Liver (tissue), 8 donors: ENCODE measurements at regions not wholly inside any gene's neighbourhood (a gene's known extent, or its start where the extent isn't known, plus 50 kb on each side); places are given as distances from the start of the nearest gene placed in this dataset.

ENCODE experiments used
- DNase-seq: peaks from one replicate; pipeline ENCODE4 v3.0.0-alpha.2; 2017; ENCODE audit warnings: low spot score
- H3K27ac ChIP-seq, 2 donors: one replicate each; pipeline ENCODE4 v1.7.0; 2013; ENCODE audit warnings: inconsistent platforms in 2 of 2, low read length in 2 of 2, control low read depth in 1 of 2, low read depth in 1 of 2, mild to moderate bottlenecking in 1 of 2
- H3K27me3 ChIP-seq, 4 donors: one replicate each; pipeline versions ENCODE4 v1.6.1 to v1.7.0; 2013; ENCODE audit warnings: low read length in 3 of 4, inconsistent platforms in 1 of 4, mild to moderate bottlenecking in 1 of 4, moderate library complexity in 1 of 4; ENCODE audit not compliant: control insufficient read depth in 4 of 4, insufficient read depth in 4 of 4
- H3K36me3 ChIP-seq, 4 donors: one replicate each; pipeline versions ENCODE4 v1.6.1 to v1.7.0; 2013; ENCODE audit warnings: low read length in 3 of 4, mild to moderate bottlenecking in 3 of 4, low read depth in 1 of 4, moderate library complexity in 1 of 4; ENCODE audit not compliant: control insufficient read depth in 4 of 4, insufficient read depth in 3 of 4
- H3K4me1 ChIP-seq, 4 donors: one replicate each; pipeline versions ENCODE4 v1.6.1 to v1.7.0; 2013; ENCODE audit warnings: low read length in 3 of 4, mild to moderate bottlenecking in 3 of 4, moderate library complexity in 1 of 4; ENCODE audit not compliant: control insufficient read depth in 4 of 4, insufficient read depth in 4 of 4
- H3K4me3 ChIP-seq, 3 donors: one replicate each; pipeline versions ENCODE4 v1.6.1 to v1.7.0; 2013; ENCODE audit warnings: low read length in 3 of 3, control low read depth in 1 of 3, low read depth in 1 of 3, mild to moderate bottlenecking in 1 of 3
- H3K9ac ChIP-seq, 2 donors: one replicate each; pipeline ENCODE4 v1.7.0; 2013; ENCODE audit warnings: low read length in 2 of 2, mild to moderate bottlenecking in 2 of 2, moderate library complexity in 2 of 2, control low read depth in 1 of 2, low read depth in 1 of 2
- H3K9me3 ChIP-seq, 4 donors: one replicate each; pipeline versions ENCODE4 v1.6.1 to v1.7.0; 2013; ENCODE audit warnings: low read length in 3 of 4; ENCODE audit not compliant: control insufficient read depth in 4 of 4
- FOXA1 ChIP-seq: IDR thresholded peaks from 2 replicates; pipeline ENCODE4 v1.6.1; 2016; ENCODE audit warnings: antibody characterized with exemption
- FOXA2 ChIP-seq: IDR thresholded peaks from 2 replicates; pipeline ENCODE4 v1.6.1; 2016; ENCODE audit warnings: antibody characterized with exemption
- HNF4G ChIP-seq: IDR thresholded peaks from 2 replicates; pipeline ENCODE4 v1.6.1; 2016; ENCODE audit warnings: antibody characterized with exemption
- JUND ChIP-seq, 2 donors: IDR thresholded peaks; 2 replicates each; pipeline ENCODE4 v1.6.1; 2016; ENCODE audit warnings: antibody characterized with exemption in 2 of 2
- NR2F2 ChIP-seq: IDR thresholded peaks from 2 replicates; pipeline ENCODE4 v1.6.1; 2016; ENCODE audit warnings: antibody characterized with exemption
- RAD21 ChIP-seq, 2 donors: IDR thresholded peaks; 2 replicates each; pipeline ENCODE4 v1.6.1; 2016; ENCODE audit warnings: antibody characterized with exemption in 2 of 2, mild to moderate bottlenecking in 2 of 2
- RXRA ChIP-seq, 2 donors: IDR thresholded peaks; 2 replicates each; pipeline ENCODE4 v1.6.1; 2017 to 2018; ENCODE audit warnings: antibody characterized with exemption in 2 of 2, mild to moderate bottlenecking in 1 of 2
- TAF1 ChIP-seq: conservative IDR thresholded peaks from 2 replicates; pipeline ENCODE4 v1.6.1; 2016; ENCODE audit warnings: antibody characterized with exemption, mild to moderate bottlenecking
- YY1 ChIP-seq: IDR thresholded peaks from 2 replicates; pipeline ENCODE4 v1.6.1; 2016; ENCODE audit warnings: antibody characterized with exemption, mild to moderate bottlenecking
- WGBS: extraction: QIAGEN DNeasy Blood & Tissue Kit; methylation state at CpG from one replicate; pipeline ENCODE4 v1.1.7; 2013; 5-methylcytosine and 5-hydroxymethylcytosine counted together
- TF ChIP-seq, protein P1 (sequence below): IDR thresholded peaks from 2 replicates; pipeline ENCODE4 v1.6.1; 2016; ENCODE audit warnings: antibody characterized with exemption
- TF ChIP-seq, protein P2 (sequence below): fragments of 150-350 bp; IDR thresholded peaks from 2 replicates; pipeline ENCODE4 v1.5.1; 2017; ENCODE audit warnings: improper control_type of control experiment, low read depth, low read length; ENCODE audit not compliant: missing input control
- TF ChIP-seq, protein P3 (sequence below): IDR thresholded peaks from 2 replicates; pipeline ENCODE4 v1.6.1; 2016; ENCODE audit warnings: antibody characterized with exemption
- donor health status: healthy.
- donor health status: healthy.
- donor health status: healthy.
- donor health status: healthy.
- donor health status: healthy.

DNA sequence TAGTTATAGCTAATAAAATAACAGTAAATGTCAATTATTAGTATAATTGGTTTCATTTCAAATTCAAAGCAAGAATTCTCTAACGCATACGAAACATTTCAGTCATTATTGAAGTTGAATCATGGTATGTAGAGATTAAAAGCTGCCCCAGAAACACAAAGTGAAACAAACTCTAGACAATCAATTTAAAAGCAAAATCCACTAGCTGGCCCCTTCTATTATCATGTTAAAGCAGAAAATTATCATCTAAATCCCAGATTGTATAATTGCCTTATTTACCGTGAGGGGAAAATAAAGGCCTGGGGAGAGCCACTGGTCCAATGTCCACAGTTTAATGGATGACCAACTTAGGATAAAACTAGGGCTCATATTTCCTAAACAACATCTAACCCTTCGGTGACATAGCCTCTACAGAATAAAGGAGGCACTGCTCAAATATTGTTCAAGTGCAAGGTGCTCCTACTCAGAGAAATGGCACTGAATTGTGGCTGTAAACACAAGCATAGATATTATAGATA is 110.9 kb upstream of the THRB start:
- H3K27me3 ChIP-seq = no peaks in the 10 kb centered on the region
- H3K36me3 ChIP-seq = no peaks in the 10 kb centered on the region
- H3K9me3 ChIP-seq = no peaks in the 10 kb centered on the region
- H3K9ac ChIP-seq = no peak overlapping the region
- H3K27ac ChIP-seq = no peak overlapping the region
- TF ChIP-seq YY1 = no peak
- TF ChIP-seq HNF4G = no peak
- TF ChIP-seq, protein P1, sequence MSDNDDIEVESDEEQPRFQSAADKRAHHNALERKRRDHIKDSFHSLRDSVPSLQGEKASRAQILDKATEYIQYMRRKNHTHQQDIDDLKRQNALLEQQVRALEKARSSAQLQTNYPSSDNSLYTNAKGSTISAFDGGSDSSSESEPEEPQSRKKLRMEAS = no peak
- no peak for TF ChIP-seq NR2F2
- no peak for TF ChIP-seq FOXA2
- no peak for TF ChIP-seq TAF1
- no peak for TF ChIP-seq FOXA1
- DNase-seq = no peak
- H3K4me1 ChIP-seq = peaks cover 0 to 4% (median 3%) of the 10 kb centered on the region in 4 donors
- 94% methylated on average over 4 of the region's 4 CpGs for WGBS
- H3K4me3 ChIP-seq = no peak overlapping the region

DNA sequence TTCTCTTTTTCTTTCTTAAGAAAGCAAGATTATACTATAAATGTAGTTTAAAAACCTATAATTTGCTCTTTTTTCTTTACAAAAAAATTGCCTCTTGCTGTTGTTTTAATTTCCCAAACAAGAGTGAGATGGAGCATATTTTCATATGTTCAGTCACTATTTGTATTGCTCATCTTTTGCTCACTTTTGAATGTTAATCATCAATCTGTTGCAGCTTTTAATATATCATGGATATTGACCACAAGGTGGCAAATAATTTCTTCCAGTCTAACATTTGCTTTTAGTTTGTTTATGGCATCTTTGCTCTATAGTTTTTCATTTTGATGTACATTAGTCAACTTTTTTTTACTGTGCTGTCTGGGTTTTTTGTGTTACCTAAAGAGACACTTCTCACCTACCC is 112.6 kb upstream of the THRB start:
- Histone ChIP-seq H3K27me3 (no peaks in the 10 kb centered on the region), H3K9me3 (no peaks in the 10 kb centered on the region), H3K9ac (no peak overlapping the region), H3K4me1 (peaks cover 0 to 4% (median 3%) of the 10 kb centered on the region in 4 donors), H3K4me3 (no peak overlapping the region), H3K27ac (no peak overlapping the region), H3K36me3 (no peaks in the 10 kb centered on the region)
- no peak for TF ChIP-seq YY1
- no peak for DNase-seq

DNA sequence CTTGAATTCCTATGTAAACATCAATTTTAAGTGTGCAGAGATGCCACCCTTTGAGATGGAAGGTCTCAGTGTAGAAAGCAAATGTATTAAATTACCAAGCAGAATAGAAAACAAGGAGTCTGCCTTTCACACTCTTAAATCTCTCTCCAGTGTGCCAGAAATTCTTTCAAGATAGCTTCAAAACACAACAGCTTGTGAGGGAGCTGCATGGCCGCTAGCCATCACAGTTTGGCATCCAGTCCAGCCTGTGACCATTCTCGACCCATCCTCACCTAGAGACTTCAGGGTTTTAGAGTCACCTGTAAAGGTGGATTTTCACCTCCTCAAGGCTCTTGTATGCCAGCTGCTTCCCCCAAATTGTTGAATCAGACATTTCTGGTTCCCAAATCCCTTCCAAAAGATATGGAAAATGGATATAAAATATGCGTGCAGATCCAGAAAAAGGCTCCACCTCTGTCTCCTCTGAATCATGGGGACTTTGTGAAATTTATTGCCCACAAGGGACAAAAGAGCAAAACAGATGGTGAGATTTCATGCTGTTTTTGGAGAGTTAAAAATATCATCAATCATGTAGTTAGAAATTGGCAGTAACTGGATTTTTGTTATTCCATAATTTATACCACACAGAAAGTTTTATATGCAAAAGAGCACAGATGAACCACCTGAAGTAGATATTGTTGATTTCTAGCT is 114.2 kb upstream of the THRB start:
- 84% methylated on average over 3 of the region's 3 CpGs for WGBS
- Histone ChIP-seq H3K4me1 (peaks cover 0 to 3% (median 3%) of the 10 kb centered on the region in 4 donors), H3K36me3 (no peaks in the 10 kb centered on the region), H3K27me3 (no peaks in the 10 kb centered on the region), H3K4me3 (no peak overlapping the region), H3K9ac (no peak overlapping the region), H3K27ac (no peak overlapping the region), H3K9me3 (no peaks in the 10 kb centered on the region)
- no peak for DNase-seq
- TF ChIP-seq, protein P1 = no peak

DNA sequence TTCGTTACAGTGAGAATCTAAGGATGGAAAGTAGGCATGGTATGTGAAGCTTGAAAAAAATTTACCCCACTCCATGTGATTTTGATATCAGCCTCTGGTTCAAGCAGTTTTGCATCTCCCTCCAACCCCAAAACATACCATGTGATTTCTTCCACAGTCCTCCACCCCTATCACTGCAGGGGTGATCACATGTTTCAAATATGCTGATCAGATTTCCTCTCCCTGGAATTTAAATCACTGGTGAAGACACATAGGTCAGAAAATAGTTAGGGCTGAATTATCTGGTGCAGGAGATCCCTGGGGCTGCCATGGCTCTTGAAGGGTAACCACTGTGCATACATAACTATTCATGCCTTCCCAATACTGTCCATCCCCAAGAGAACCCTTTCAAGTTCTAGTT is 119.7 kb upstream of the THRB start:
- no peaks in the 10 kb centered on the region for H3K36me3 ChIP-seq
- H3K4me3 ChIP-seq = no peak overlapping the region
- 86% methylated on average over 1 of the region's 1 CpG for WGBS
- no peak for DNase-seq
- H3K27ac ChIP-seq = no peak overlapping the region
- TF ChIP-seq RXRA (IDR thresholded peaks at IDR 0.05) (no peak), NR2F2 (no peak), RAD21 (IDR thresholded peaks at IDR 0.05) (no peak), FOXA2 (no peak), JUND (IDR thresholded peaks at IDR 0.05) (no peak)
- TF ChIP-seq, protein P2, sequence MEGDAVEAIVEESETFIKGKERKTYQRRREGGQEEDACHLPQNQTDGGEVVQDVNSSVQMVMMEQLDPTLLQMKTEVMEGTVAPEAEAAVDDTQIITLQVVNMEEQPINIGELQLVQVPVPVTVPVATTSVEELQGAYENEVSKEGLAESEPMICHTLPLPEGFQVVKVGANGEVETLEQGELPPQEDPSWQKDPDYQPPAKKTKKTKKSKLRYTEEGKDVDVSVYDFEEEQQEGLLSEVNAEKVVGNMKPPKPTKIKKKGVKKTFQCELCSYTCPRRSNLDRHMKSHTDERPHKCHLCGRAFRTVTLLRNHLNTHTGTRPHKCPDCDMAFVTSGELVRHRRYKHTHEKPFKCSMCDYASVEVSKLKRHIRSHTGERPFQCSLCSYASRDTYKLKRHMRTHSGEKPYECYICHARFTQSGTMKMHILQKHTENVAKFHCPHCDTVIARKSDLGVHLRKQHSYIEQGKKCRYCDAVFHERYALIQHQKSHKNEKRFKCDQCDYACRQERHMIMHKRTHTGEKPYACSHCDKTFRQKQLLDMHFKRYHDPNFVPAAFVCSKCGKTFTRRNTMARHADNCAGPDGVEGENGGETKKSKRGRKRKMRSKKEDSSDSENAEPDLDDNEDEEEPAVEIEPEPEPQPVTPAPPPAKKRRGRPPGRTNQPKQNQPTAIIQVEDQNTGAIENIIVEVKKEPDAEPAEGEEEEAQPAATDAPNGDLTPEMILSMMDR = no peak
- TF ChIP-seq, protein P3, sequence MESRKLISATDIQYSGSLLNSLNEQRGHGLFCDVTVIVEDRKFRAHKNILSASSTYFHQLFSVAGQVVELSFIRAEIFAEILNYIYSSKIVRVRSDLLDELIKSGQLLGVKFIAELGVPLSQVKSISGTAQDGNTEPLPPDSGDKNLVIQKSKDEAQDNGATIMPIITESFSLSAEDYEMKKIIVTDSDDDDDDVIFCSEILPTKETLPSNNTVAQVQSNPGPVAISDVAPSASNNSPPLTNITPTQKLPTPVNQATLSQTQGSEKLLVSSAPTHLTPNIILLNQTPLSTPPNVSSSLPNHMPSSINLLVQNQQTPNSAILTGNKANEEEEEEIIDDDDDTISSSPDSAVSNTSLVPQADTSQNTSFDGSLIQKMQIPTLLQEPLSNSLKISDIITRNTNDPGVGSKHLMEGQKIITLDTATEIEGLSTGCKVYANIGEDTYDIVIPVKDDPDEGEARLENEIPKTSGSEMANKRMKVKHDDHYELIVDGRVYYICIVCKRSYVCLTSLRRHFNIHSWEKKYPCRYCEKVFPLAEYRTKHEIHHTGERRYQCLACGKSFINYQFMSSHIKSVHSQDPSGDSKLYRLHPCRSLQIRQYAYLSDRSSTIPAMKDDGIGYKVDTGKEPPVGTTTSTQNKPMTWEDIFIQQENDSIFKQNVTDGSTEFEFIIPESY = no peak
- peaks cover 0 to 4% (median 0%) of the 10 kb centered on the region in 4 donors for H3K27me3 ChIP-seq
- H3K9me3 ChIP-seq = no peaks in the 10 kb centered on the region
- no peaks in the 10 kb centered on the region for H3K4me1 ChIP-seq
- H3K9ac ChIP-seq = no peak overlapping the region
